Nephron (organoid): ENCODE measurements at regions not wholly inside any gene's neighbourhood (a gene's known extent, or its start where the extent isn't known, plus 50 kb on each side); places are given as distances from the start of the nearest gene placed in this dataset.

Source experiments
- H3K27ac Mint-ChIP-seq, 3 experiments: 2 replicates each; pipeline ENCODE4 v1.8.0; 2020; ENCODE audit warnings: mixed read lengths in 3 of 3, mild to moderate bottlenecking in 2 of 3, moderate library complexity in 1 of 3
- H3K27me3 Mint-ChIP-seq: 2 replicates; pipeline ENCODE4 v1.8.0; 2021; ENCODE audit warnings: low read depth, mild to moderate bottlenecking, moderate library complexity, mixed read lengths
- H3K36me3 Mint-ChIP-seq: 2 replicates; pipeline ENCODE4 v1.8.0; 2020; ENCODE audit warnings: low read depth, mixed read lengths
- H3K4me1 Mint-ChIP-seq: 2 replicates; pipeline ENCODE4 v1.8.0; 2020; ENCODE audit warnings: mixed read lengths
- H3K4me3 Mint-ChIP-seq, 3 experiments: 2 replicates each; pipeline ENCODE4 v1.8.0; 2020; ENCODE audit warnings: mild to moderate bottlenecking in 3 of 3, mixed read lengths in 3 of 3, moderate library complexity in 2 of 3
- H3K9me3 Mint-ChIP-seq: 2 replicates; pipeline ENCODE4 v1.8.0; 2020; ENCODE audit warnings: mixed read lengths
- TF ChIP-seq, protein P1 (sequence below), 3 experiments: fragments of 200-600 bp; sonication (generic); IDR thresholded peaks; one replicate each; pipeline ENCODE4 v1.5.0; 2021; ENCODE audit warnings: antibody characterized with exemption in 3 of 3; ENCODE audit not compliant: unreplicated experiment in 3 of 3

DNA sequence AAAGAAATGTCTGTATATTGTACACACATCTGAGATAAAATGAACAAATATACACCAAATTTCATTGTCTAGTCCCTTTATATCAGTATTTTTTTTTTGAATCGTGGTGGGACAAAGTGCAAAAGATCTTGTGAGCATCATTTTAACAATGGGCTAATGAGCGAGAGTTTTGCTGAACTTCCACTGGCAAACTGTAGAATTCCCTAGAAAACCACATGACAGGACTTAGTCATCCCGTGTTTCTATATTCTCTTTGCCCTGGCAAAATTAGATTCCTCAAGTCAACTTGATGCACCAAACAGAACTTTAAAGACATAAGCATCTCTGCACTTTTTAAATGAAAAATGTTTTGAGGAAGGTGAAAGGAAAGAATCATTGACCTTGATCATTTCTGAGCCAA is 488.2 kb upstream of the PTBP2 start:
- no peak overlapping the region for H3K27ac Mint-ChIP-seq
- no peaks in the 10 kb centered on the region for H3K9me3 Mint-ChIP-seq
- H3K27me3 Mint-ChIP-seq, result no peaks in the 10 kb centered on the region
- no peak overlapping the region for H3K4me3 Mint-ChIP-seq
- H3K36me3 Mint-ChIP-seq, result no peaks in the 10 kb centered on the region
- TF ChIP-seq, protein P1, sequence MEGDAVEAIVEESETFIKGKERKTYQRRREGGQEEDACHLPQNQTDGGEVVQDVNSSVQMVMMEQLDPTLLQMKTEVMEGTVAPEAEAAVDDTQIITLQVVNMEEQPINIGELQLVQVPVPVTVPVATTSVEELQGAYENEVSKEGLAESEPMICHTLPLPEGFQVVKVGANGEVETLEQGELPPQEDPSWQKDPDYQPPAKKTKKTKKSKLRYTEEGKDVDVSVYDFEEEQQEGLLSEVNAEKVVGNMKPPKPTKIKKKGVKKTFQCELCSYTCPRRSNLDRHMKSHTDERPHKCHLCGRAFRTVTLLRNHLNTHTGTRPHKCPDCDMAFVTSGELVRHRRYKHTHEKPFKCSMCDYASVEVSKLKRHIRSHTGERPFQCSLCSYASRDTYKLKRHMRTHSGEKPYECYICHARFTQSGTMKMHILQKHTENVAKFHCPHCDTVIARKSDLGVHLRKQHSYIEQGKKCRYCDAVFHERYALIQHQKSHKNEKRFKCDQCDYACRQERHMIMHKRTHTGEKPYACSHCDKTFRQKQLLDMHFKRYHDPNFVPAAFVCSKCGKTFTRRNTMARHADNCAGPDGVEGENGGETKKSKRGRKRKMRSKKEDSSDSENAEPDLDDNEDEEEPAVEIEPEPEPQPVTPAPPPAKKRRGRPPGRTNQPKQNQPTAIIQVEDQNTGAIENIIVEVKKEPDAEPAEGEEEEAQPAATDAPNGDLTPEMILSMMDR (IDR thresholded peaks at IDR 0.05; ENCODE audit: unreplicated experiment in 3 of 3), result no peak
- H3K4me1 Mint-ChIP-seq, result peaks cover 13% of the 10 kb centered on the region

DNA sequence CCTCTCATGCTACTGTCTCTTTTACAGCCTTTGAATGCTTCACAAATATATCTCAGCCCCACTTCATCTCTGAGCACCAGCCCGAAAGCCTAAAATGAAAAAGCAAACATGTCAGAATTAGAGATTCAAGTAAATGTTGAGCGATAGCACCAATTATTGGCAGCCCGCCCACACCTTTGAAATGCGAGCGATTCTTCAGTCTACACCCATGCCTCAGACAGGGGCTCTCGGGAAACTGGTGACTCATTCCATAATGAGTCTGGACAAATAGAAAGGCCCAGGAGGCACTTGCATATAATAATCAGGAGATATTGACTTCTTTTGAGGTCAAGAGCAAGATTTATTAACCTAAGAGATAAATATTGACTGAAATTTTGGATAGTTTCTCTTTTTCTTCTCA is 487.3 kb upstream of the PTBP2 start:
- no peak overlapping the region for H3K4me3 Mint-ChIP-seq
- no peaks in the 10 kb centered on the region for H3K9me3 Mint-ChIP-seq
- TF ChIP-seq, protein P1 (IDR thresholded peaks at IDR 0.05; ENCODE audit: unreplicated experiment in 3 of 3), result no peak
- H3K27ac Mint-ChIP-seq, result peak overlapping the region in 2 of 3 experiments; percentile 7 to 26
- no peaks in the 10 kb centered on the region for H3K36me3 Mint-ChIP-seq
- H3K4me1 Mint-ChIP-seq, result peaks cover 13% of the 10 kb centered on the region
- H3K27me3 Mint-ChIP-seq, result no peaks in the 10 kb centered on the region

DNA sequence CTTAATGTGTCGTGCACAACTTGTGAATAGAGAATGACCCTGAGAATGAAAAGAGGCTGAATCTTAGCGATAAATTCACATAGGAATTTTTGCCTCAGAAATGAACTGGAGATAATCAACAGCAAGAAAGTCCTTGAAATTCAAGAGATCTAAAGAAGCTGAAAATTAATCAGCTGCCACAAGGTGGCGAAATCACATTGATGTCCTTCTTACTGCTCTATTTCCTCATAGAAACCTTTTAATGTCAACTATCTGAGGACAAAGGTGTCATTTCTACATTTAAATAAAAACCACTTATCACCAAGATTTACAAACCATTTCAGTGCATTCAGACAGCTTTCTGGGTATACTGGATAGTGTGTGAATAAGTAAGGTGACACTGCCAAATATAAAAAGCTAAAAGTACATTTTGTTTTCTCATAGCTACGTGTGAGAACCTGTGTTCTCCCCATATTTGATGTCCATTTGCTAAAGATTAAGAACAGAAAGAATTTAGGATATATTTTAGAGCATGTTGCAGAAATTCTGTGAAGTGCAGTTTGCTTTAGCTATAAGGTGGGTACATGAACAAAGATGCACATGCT is 485.3 kb upstream of the PTBP2 start:
- H3K27me3 Mint-ChIP-seq, result no peaks in the 10 kb centered on the region
- H3K36me3 Mint-ChIP-seq, result no peaks in the 10 kb centered on the region

DNA sequence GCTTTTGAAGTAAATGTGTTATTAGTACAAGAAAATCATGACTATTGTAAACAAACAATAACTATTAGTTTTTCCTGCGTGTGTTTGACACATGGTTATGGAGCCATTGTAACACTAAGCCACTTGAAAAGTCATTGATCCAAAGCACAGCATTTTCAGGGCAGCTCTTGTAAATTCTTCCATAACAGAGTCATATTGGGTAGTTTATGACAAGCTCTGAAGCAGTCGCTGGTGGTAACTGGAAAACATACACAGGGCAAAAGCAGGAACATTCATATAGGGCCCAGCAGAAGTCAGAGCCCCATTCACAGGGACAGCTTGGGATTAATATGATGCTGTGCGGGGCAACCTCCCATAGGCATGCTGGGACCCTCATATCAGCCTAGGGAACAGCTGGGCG is 483.2 kb upstream of the PTBP2 start:
- Mint-ChIP-seq H3K9me3 (no peaks in the 10 kb centered on the region), H3K27ac (no peak overlapping the region), H3K4me1 (peaks cover 13% of the 10 kb centered on the region), H3K4me3 (no peak overlapping the region), H3K27me3 (no peaks in the 10 kb centered on the region), H3K36me3 (no peaks in the 10 kb centered on the region)
- TF ChIP-seq, protein P1 (IDR thresholded peaks at IDR 0.05; ENCODE audit: unreplicated experiment in 3 of 3), result no peak

More for the DNA sequence above, 485.3 kb upstream of the PTBP2 start:
- Mint-ChIP-seq H3K9me3 (no peaks in the 10 kb centered on the region), H3K4me3 (no peak overlapping the region), H3K27ac (peak overlapping the region in 1 of 3 experiments; percentile 54), H3K4me1 (peaks cover 13% of the 10 kb centered on the region)
- TF ChIP-seq, protein P1 (IDR thresholded peaks at IDR 0.05; ENCODE audit: unreplicated experiment in 3 of 3), result peak; percentile 64 to 74 (median 64)

DNA sequence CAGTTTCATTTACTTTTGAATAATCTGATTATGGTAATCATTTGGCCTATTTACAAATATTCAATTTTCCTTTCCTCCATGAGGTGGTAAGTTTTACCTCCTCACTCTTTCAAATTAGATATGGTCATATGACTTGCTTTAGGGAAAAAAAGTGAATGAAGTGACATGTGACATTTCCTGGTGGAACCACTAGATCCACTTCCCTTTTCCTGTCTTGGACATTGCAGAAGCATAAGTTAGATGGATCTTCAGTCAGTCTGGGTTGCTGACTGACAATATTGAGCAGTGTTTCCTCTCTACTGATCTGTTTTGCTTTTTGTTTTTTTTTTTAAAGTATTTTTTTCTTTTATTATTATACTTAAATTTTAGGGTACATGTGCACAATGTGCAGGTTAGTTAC is 481.1 kb upstream of the PTBP2 start:
- Mint-ChIP-seq H3K36me3 (no peaks in the 10 kb centered on the region), H3K27ac (no peak overlapping the region), H3K9me3 (no peaks in the 10 kb centered on the region), H3K4me3 (no peak overlapping the region), H3K4me1 (peaks cover under 1% of the 10 kb centered on the region), H3K27me3 (no peaks in the 10 kb centered on the region)
- TF ChIP-seq, protein P1 (IDR thresholded peaks at IDR 0.05; ENCODE audit: unreplicated experiment in 3 of 3), result no peak
